Sigmoid colon (tissue), 6 donors: ENCODE measurements at regions not wholly inside any gene's neighbourhood (a gene's known extent, or its start where the extent isn't known, plus 50 kb on each side); places are given as distances from the start of the nearest gene placed in this dataset.

Experiments used
- DNase-seq: peaks from one replicate; pipeline ENCODE4 v3.0.0-alpha.2; 2019
- H3K27ac ChIP-seq, 4 donors: fragments of 200-600 bp; sonication (generic); one replicate each; pipeline ENCODE4 v1.5.1; 2016 to 2019; ENCODE audit warnings: mild to moderate bottlenecking in 1 of 4
- H3K27me3 ChIP-seq, 3 donors: fragments of 200-600 bp; sonication (generic); one replicate each; pipeline ENCODE4 v1.5.1; 2019; ENCODE audit warnings: mild to moderate bottlenecking in 1 of 3
- H3K36me3 ChIP-seq, 4 donors: fragments of 200-600 bp; sonication (generic); one replicate each; pipeline ENCODE4 v1.5.1; 2016 to 2019
- H3K4me1 ChIP-seq, 4 donors: fragments of 200-600 bp; sonication (generic); one replicate each; pipeline ENCODE4 v1.5.1; 2017 to 2019
- H3K4me3 ChIP-seq, 4 donors: fragments of 200-600 bp; sonication (generic); one replicate each; pipeline ENCODE4 v1.5.1; 2017 to 2019; ENCODE audit warnings: mild to moderate bottlenecking in 2 of 4, moderate library complexity in 1 of 4
- H3K9me3 ChIP-seq, 4 donors: fragments of 200-600 bp in 3 of 4; sonication (generic) in 3 of 4; one replicate each; pipeline versions ENCODE4 v1.5.1 to v1.6.1; 2013 to 2019
- CTCF ChIP-seq, 4 experiments: fragments of 450-650 bp in 3 of 4; fragments of 200-600 bp in 1 of 4; IDR thresholded peaks; one replicate each; pipeline ENCODE4 v1.5.1; 2016 to 2019; ENCODE audit warnings: antibody characterized with exemption in 4 of 4, mild to moderate bottlenecking in 3 of 4, moderate library complexity in 2 of 4
- EP300 ChIP-seq, 4 donors: sonication (generic); formaldehyde crosslinking; IDR thresholded peaks; one replicate each; pipeline ENCODE4 v1.6.1; 2017; ENCODE audit warnings: antibody characterized with exemption in 4 of 4
- POLR2A ChIP-seq, 2 donors: fragments of 450-650 bp; IDR thresholded peaks; one replicate each; pipeline ENCODE4 v1.6.1; 2016; ENCODE audit warnings: antibody characterized with exemption in 2 of 2, mild to moderate bottlenecking in 2 of 2, moderate library complexity in 2 of 2
- POLR2AphosphoS5 ChIP-seq, 4 donors: sonication (generic); formaldehyde crosslinking; IDR thresholded peaks; one replicate each; pipeline ENCODE4 v1.6.1; 2017; ENCODE audit warnings: antibody characterized with exemption in 4 of 4
- WGBS, 2 donors: extraction: QIAGEN DNeasy Blood & Tissue Kit; methylation state at CpG; one replicate each; pipeline ENCODE4 v1.1.7; 2013; 5-methylcytosine and 5-hydroxymethylcytosine counted together
- intact Hi-C: fragments of 100-400 bp; cut with DNase I; formaldehyde crosslinking; loops from one replicate; pipeline ENCODE4 v1.15.1; 2023
- donor health status: healthy with polysubstance abuse.
- donor health status: healthy.

DNA sequence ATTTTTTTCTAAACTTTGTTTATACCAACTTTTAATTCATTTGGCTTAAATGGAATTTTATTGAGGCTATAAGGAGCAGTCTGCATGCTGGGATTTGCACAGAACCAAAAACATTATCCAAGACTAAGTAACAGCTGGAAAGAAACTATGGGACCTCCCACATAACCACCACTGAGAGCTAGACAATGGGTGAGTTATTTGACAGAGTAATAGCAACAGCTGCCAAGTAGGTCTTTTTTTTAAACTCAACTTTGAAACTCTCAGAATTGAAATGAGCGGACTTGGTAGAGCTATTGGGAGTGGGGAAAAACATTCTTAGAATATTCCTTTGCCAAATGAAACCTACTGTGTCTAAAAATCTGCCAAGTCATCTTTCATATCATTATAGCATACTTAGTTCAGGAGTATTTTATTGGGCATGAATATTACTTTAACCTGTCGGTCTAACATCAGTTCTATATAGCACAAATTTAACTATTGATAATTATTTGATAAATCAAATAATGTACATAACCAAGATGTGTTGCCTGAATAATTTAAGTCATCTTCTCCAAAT, 1428.0 kb downstream of the PCDH7 start:
- intact Hi-C loops = no loop called here
- 72 to 80% methylated on average over 2 of the region's 2 CpGs for WGBS, 2 donors
- Histone ChIP-seq H3K27me3 (no peaks in the 10 kb centered on the region), H3K9me3 (no peaks in the 10 kb centered on the region), H3K27ac (no peak overlapping the region), H3K4me3 (peak overlapping the region in 1 of 4 donors; percentile 19), H3K36me3 (no peaks in the 10 kb centered on the region), H3K4me1 (peaks cover 0 to 11% (median 8%) of the 10 kb centered on the region in 4 donors)
- no peak for DNase-seq
- TF ChIP-seq POLR2A (IDR thresholded peaks at IDR 0.05) = no peak
- no peak for TF ChIP-seq CTCF (IDR thresholded peaks at IDR 0.05)
- no peak for TF ChIP-seq POLR2AphosphoS5 (IDR thresholded peaks at IDR 0.05)
- no peak for TF ChIP-seq EP300 (IDR thresholded peaks at IDR 0.05)

GRCh38 chr4:32158961-32159360, 1438.8 kb downstream of the PCDH7 start:
- Histone ChIP-seq H3K4me1 (peaks cover 0 to 7% (median 3%) of the 10 kb centered on the region in 4 donors), H3K9me3 (no peaks in the 10 kb centered on the region), H3K27me3 (no peaks in the 10 kb centered on the region), H3K36me3 (no peaks in the 10 kb centered on the region), H3K27ac (no peak overlapping the region), H3K4me3 (no peak overlapping the region)
- no peak for TF ChIP-seq CTCF (IDR thresholded peaks at IDR 0.05)
- no peak for TF ChIP-seq POLR2AphosphoS5 (IDR thresholded peaks at IDR 0.05)
- no peak for TF ChIP-seq EP300 (IDR thresholded peaks at IDR 0.05)
- DNase-seq = no peak
- WGBS, 2 donors = 30 to 78% methylated on average over 1 of the region's 1 CpG
- intact Hi-C loops = no loop called here

- intact Hi-C loops = no loop called here
Measured at GRCh38 chr4:32161392-32161791, 1441.2 kb downstream of the PCDH7 start.

DNA sequence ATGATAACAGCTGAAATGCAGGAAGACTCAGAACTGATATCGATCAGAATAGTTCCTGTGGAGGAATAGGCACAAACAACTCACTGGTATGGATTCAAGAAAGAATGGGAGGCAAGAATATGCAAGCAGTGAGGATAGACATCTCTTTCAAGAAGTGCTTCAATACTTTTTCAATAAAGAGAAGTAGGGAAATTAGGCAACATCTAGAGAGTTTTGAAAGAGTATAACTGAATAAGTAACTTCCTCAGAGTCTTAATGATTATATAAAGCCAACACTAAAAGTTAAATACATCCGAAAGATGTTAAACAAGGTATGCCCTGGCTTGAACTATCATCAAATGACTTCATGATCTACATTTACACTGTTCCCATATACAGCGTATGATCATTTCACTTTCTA, 1443.0 kb downstream of the PCDH7 start:
- no peak overlapping the region for H3K4me3 ChIP-seq
- H3K27me3 ChIP-seq = no peaks in the 10 kb centered on the region
- H3K4me1 ChIP-seq = peaks cover 0 to 7% (median 3%) of the 10 kb centered on the region in 4 donors
- H3K36me3 ChIP-seq = no peaks in the 10 kb centered on the region
- no peak for DNase-seq
- no peak overlapping the region for H3K27ac ChIP-seq
- 83 to 91% methylated on average over 3 of the region's 3 CpGs for WGBS, 2 donors
- intact Hi-C loops = no loop called here
- H3K9me3 ChIP-seq = no peaks in the 10 kb centered on the region
- no peak for TF ChIP-seq CTCF (IDR thresholded peaks at IDR 0.05)
- TF ChIP-seq POLR2A (IDR thresholded peaks at IDR 0.05) = no peak
- TF ChIP-seq EP300 (IDR thresholded peaks at IDR 0.05) = no peak
- TF ChIP-seq POLR2AphosphoS5 (IDR thresholded peaks at IDR 0.05) = no peak

More at GRCh38 chr4:32161392-32161791, 1441.2 kb downstream of the PCDH7 start:
- Histone ChIP-seq H3K4me3 (no peak overlapping the region), H3K4me1 (peaks cover 0 to 7% (median 3%) of the 10 kb centered on the region in 4 donors), H3K27ac (no peak overlapping the region), H3K36me3 (no peaks in the 10 kb centered on the region), H3K9me3 (no peaks in the 10 kb centered on the region), H3K27me3 (no peaks in the 10 kb centered on the region)
- TF ChIP-seq POLR2AphosphoS5 (IDR thresholded peaks at IDR 0.05) (no peak), CTCF (IDR thresholded peaks at IDR 0.05) (no peak)
- 70 to 74% methylated on average over 3 of the region's 3 CpGs for WGBS, 2 donors
- no peak for DNase-seq

DNA sequence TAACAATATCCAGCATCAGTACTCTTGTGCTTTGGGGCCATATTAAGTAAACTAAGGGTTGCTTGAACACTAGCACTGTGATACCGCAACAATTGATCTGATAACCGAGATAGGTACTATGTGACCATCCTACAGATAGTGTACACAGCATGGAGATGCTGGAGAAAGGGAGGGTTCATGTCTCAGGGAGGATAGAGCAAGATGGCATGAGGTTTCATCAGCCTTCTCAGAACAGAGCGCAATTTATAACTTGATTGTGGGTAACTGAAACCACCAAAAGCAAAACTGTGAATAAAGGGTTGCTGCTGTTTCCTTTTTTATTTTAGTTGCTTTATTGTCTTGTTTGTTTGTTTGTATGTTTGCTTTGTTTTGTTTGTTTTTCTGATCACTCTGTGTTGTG, 1449.7 kb downstream of the PCDH7 start:
- H3K4me3 ChIP-seq = no peak overlapping the region
- TF ChIP-seq POLR2AphosphoS5 (IDR thresholded peaks at IDR 0.05) (no peak), CTCF (IDR thresholded peaks at IDR 0.05) (no peak), POLR2A (IDR thresholded peaks at IDR 0.05) (no peak), EP300 (IDR thresholded peaks at IDR 0.05) (no peak)
- no peaks in the 10 kb centered on the region for H3K4me1 ChIP-seq
- intact Hi-C loops = no loop called here
- H3K9me3 ChIP-seq = no peaks in the 10 kb centered on the region
- no peak for DNase-seq
- no peak overlapping the region for H3K27ac ChIP-seq
- WGBS, 2 donors = 94 to 97% methylated on average over 3 of the region's 3 CpGs
- no peaks in the 10 kb centered on the region for H3K27me3 ChIP-seq
- no peaks in the 10 kb centered on the region for H3K36me3 ChIP-seq
